HepG2 (cell line): ENCODE measurements at regions not wholly inside any gene's neighbourhood (a gene's known extent, or its start where the extent isn't known, plus 50 kb on each side); places are given as distances from the start of the nearest gene placed in this dataset.
A peak's percentile ranks its signal among the peaks of the same experiment; 100 is the strongest.

Experiments used
- ATAC-seq: fragments of 200-7000 bp; cut with Tn5 transposase; 3 replicates; pipeline ENCODE4 v1.9.1; 2020; ENCODE audit warnings: mild to moderate bottlenecking, moderate library complexity
- BruUV-seq: library from RNA; stranded (reverse); fragments of 400-500 nt; replicated peaks from 2 replicates; lab custom pipeline; 2021; lab: Mats Ljungman, UMichigan
- CTCF ChIA-PET: fragments of 300-600 bp; formaldehyde crosslinking; extraction: SDS; loops from one replicate; lab custom pipeline; 2021; ENCODE audit warnings: low total read pairs, inconsistent platforms, low intra/inter-chr PET ratio; lab: Yijun Ruan, JAX
- POLR2A ChIA-PET: fragments of 350-600 bp; sonication (Branson Sonifier 250); formaldehyde crosslinking; loops from one replicate; lab custom pipeline; 2020; ENCODE audit warnings: antibody characterized with exemption, inconsistent platforms; lab: Yijun Ruan, JAX
- DNase-seq: peaks from one replicate; pipeline ENCODE4 v3.0.0-alpha.2; 2015; ENCODE audit warnings: low spot score
- FAIRE-seq: peaks from 3 replicates; lab custom pipeline; 2011; peaks lifted over from hg19 to GRCh38; lab: Jason Lieb, UNC
- H2AFZ ChIP-seq: one replicate; pipeline ENCODE4 v1.6.1; 2011; ENCODE audit warnings: low read length, inconsistent platforms
- H3K27ac ChIP-seq: fragments of 300-600 bp; 3 replicates; pipeline ENCODE4 v1.8.0; 2011; ENCODE audit warnings: mixed run types, mild to moderate bottlenecking, mixed read lengths, low read length, inconsistent platforms; ENCODE audit not compliant: insufficient read depth; ENCODE audit errors: extremely low read length
- H3K27me3 ChIP-seq, 2 experiments: fragments of 200-600 bp in 1 of 2; 2 replicates in 1 of 2; 3 replicates in 1 of 2; pipeline versions ENCODE4 v1.6.0 to v1.8.0; 2011; ENCODE audit warnings: low read length in 2 of 2, mild to moderate bottlenecking in 2 of 2, moderate library complexity in 2 of 2, inconsistent platforms in 1 of 2; ENCODE audit not compliant: insufficient read depth in 2 of 2, control insufficient read depth in 1 of 2
- H3K36me3 ChIP-seq, 2 experiments: fragments of 200-600 bp in 1 of 2; replicated peaks in 1 of 2; 2 replicates in 1 of 2; 3 replicates in 1 of 2; pipeline versions ENCODE4 v1.5.1 to v1.8.0; 2011; ENCODE audit warnings: low read length in 2 of 2, inconsistent platforms in 1 of 2; ENCODE audit not compliant: insufficient read depth in 2 of 2, control insufficient read depth in 1 of 2
- H3K4me1 ChIP-seq: 2 replicates; pipeline ENCODE4 v1.5.1; 2012; ENCODE audit warnings: low read length, inconsistent platforms; ENCODE audit not compliant: insufficient read depth
- H3K4me2 ChIP-seq: 2 replicates; pipeline ENCODE4 v1.6.0; 2011; ENCODE audit warnings: low read depth, low read length, inconsistent platforms
- H3K4me3 ChIP-seq, 3 experiments: fragments of 200-600 bp in 1 of 3; sonication (generic), shearing (Covaris generic) in 1 of 3; replicated peaks in 1 of 3; 2 replicates each; pipeline ENCODE4 v1.5.1; 2011 to 2016; ENCODE audit warnings: low read length in 3 of 3, inconsistent platforms in 2 of 3, low read depth in 2 of 3, mild to moderate bottlenecking in 2 of 3, control low read depth in 1 of 3, mixed read lengths in 1 of 3; ENCODE audit not compliant: insufficient read depth in 1 of 3
- H3K79me2 ChIP-seq: one replicate; pipeline ENCODE4 v1.6.1; 2011; ENCODE audit warnings: low read length, inconsistent platforms; ENCODE audit not compliant: insufficient read depth
- H3K9ac ChIP-seq: 2 replicates; pipeline ENCODE4 v1.6.0; 2011; ENCODE audit warnings: mild to moderate bottlenecking, low read depth, low read length, inconsistent platforms; ENCODE audit not compliant: insufficient read depth
- H3K9me3 ChIP-seq: 2 replicates; pipeline ENCODE4 v1.5.1; 2012; ENCODE audit warnings: mild to moderate bottlenecking, low read length
- H4K20me1 ChIP-seq: 2 replicates; pipeline ENCODE4 v1.6.0; 2011; ENCODE audit warnings: inconsistent platforms, mild to moderate bottlenecking, low read length, moderate library complexity; ENCODE audit not compliant: insufficient read depth
- CEBPB ChIP-seq: IDR thresholded peaks from 2 replicates; pipeline ENCODE4 v1.6.1; 2011; ENCODE audit warnings: low read depth, low read length, improper control_type of control experiment, borderline replicate concordance
- DR1 ChIP-seq: sonication (generic); formaldehyde crosslinking; IDR thresholded peaks from 2 replicates; pipeline ENCODE4 v1.8.0; 2021; ENCODE audit warnings: mild to moderate bottlenecking, missing genetic modification reagents, inconsistent platforms
- JARID2 ChIP-seq: sonication (generic); formaldehyde crosslinking; IDR thresholded peaks from 2 replicates; pipeline ENCODE4 v1.8.1; 2023; ENCODE audit warnings: missing genetic modification reagents, inconsistent platforms; ENCODE audit not compliant: insufficient replicate concordance
- TOPORS ChIP-seq: sonication (generic); formaldehyde crosslinking; IDR thresholded peaks from 2 replicates; pipeline ENCODE4 v1.8.0; 2023; ENCODE audit warnings: mild to moderate bottlenecking, missing genetic modification reagents
- ZNF33A ChIP-seq: sonication (generic); formaldehyde crosslinking; IDR thresholded peaks from 2 replicates; pipeline ENCODE4 v1.5.1; 2020; ENCODE audit warnings: missing genetic modification reagents, mild to moderate bottlenecking, moderate library complexity, borderline replicate concordance
- ZNF33B ChIP-seq: sonication (generic); formaldehyde crosslinking; IDR thresholded peaks from 2 replicates; pipeline ENCODE4 v1.5.1; 2020; ENCODE audit warnings: mild to moderate bottlenecking, missing genetic modification reagents
- ZNF567 ChIP-seq: sonication (generic); formaldehyde crosslinking; IDR thresholded peaks from 2 replicates; pipeline ENCODE4 v1.8.1; 2023; ENCODE audit warnings: mild to moderate bottlenecking, missing genetic modification reagents, borderline replicate concordance
- ZNF570 ChIP-seq: sonication (generic); formaldehyde crosslinking; IDR thresholded peaks from 2 replicates; pipeline ENCODE4 v1.4.0; 2020; ENCODE audit warnings: mild to moderate bottlenecking, missing genetic modification reagents, borderline replicate concordance
- WGBS: methylation state at CpG from one replicate; pipeline ENCODE4 v1.1.6; 2017; ENCODE audit warnings: low lambda C conversion rate; 5-methylcytosine and 5-hydroxymethylcytosine counted together
- in situ Hi-C: cut with HindIII; loops from 2 replicates; pipeline ENCODE4 v1.10.0; 2017; ENCODE audit warnings: low pct_unique_long_range_greater_than_20kb; ENCODE audit not compliant: extremely low pct_ligation_motif_present
- intact Hi-C: fragments of 100-400 bp; cut with micrococcal nuclease; formaldehyde crosslinking; loops from one replicate; pipeline ENCODE4 v1.10.0; 2022; ENCODE audit not compliant: unreplicated experiment

DNA sequence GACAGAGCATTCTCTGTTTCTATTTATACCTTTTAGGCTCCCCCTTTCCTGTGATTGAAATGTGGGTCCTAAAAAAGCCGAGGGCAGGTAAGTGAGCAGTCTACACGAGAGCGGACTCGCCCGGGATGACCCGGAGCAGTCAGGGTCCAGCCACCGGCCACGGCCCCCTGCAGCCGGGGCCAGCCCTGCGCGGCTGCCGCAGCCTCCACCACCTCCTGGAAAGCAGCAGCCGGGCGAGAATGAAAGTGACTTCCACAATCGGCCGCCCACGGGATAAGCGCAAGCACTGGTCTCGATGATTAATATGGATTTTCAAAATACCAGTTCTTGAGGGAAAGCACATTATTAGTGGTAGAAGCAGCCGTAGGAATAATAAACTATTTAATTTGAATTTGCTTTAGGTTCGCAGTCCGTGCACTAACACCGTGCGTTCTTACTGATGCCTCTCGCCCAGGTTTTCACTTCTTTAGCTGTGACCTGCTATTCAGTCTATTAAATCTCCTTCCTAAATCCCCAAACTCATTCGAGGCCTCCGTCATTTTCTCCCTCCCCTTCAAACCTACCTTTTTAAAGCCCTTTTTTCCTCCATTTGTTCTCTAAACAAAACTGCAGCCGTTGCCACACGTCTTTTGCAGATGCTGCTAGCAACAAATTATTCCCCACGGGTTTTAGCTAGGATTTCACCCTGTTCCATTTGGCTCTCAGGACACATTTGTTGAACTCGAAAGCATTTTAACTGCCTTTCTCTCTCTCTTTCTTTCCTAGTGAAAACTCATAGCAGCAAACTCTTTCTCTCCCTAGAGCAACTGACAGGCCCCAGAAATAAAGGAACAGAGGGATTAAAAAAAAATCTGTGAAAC is 1015.1 kb upstream of the PIK3C3 start (continued):
- TF ChIP-seq ZNF33A (CRISPR knock-in tag) (no peak), ZNF33B (CRISPR knock-in tag) (no peak), DR1 (CRISPR knock-in tag) (no peak), JARID2 (CRISPR knock-in tag) (no peak), TOPORS (CRISPR knock-in tag) (no peak)

DNA sequence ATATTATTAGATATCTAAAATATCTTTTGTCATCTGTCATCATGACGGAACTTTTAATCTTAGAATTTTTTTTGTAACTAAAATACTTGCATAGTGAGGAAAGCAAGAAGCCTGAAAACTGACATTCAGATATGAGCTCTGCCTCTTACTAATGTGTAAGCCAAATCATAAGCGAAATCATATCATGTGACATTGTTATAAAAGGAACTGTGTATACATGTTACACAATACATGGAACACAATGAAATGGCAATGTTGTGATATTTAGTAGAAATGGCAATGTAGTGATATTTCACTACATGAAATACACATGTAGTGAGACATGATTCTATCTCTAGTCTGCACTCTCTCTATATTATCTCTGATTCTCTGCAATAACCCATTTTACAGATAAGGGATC is 1016.4 kb upstream of the PIK3C3 start:
- Histone ChIP-seq H3K9ac (no peak overlapping the region), H3K27ac (no peak overlapping the region), H3K27me3 (no peaks in the 10 kb centered on the region; a peak in 1 of 5 replicates), H3K79me2 (no peaks in the 10 kb centered on the region), H3K4me2 (no peak overlapping the region), H3K36me3 (no peaks in the 10 kb centered on the region), H4K20me1 (no peaks in the 10 kb centered on the region), H2AFZ (no peak overlapping the region), H3K4me1 (no peaks in the 10 kb centered on the region)
- FAIRE-seq (no peak), ATAC-seq (no peak), DNase-seq (no peak)
- intact Hi-C loops (no loop called here), in situ Hi-C loops (loop anchor here (10.0 to 25.0 kb wide), 3 partner anchors 456 to 974 kb away; no protein-coding TSS in a partner anchor)
- CTCF ChIA-PET = no interaction called here
- BruUV-seq = no TSS peak
- 30% methylated on average over 2 of the region's 2 CpGs for WGBS
- no peak for TF ChIP-seq ZNF567 (CRISPR knock-in tag)
- no peak for TF ChIP-seq ZNF570 (CRISPR knock-in tag)
- TF ChIP-seq CEBPB = 0 out of 2 replicates have a peak, but pooled peaks have one; percentile 29
- TF ChIP-seq, all 625 proteins: peak for 1
- no peaks in the 10 kb centered on the region for H3K9me3 ChIP-seq
- POLR2A ChIA-PET = no interaction called here
- no peak overlapping the region for H3K4me3 ChIP-seq
